NT2/D1 (cell line): ENCODE measurements at regions not wholly inside any gene's neighbourhood (a gene's known extent, or its start where the extent isn't known, plus 50 kb on each side); places are given as distances from the start of the nearest gene placed in this dataset.
"Not testable (repeated sequence)": the region's sequence is repeated elsewhere in the genome, so short reads cannot be mapped to it uniquely, and the experiment has no call there.

Experiments used
- DNase-seq: peaks from one replicate; pipeline ENCODE4 v3.0.0-alpha.2; 2011; ENCODE audit warnings: low read depth, low spot score
- H3K27me3 ChIP-seq: 2 replicates; pipeline ENCODE4 v1.6.0; 2011; ENCODE audit warnings: mild to moderate bottlenecking; ENCODE audit not compliant: insufficient read length, insufficient read depth
- H3K36me3 ChIP-seq: 2 replicates; pipeline ENCODE4 v1.6.1; 2011; ENCODE audit warnings: mild to moderate bottlenecking, low read length, mixed read lengths; ENCODE audit not compliant: insufficient read depth, insufficient read length
- H3K4me1 ChIP-seq: 2 replicates; pipeline ENCODE4 v1.5.1; 2011; ENCODE audit not compliant: insufficient read depth, insufficient read length
- H3K4me3 ChIP-seq: 2 replicates; pipeline ENCODE4 v1.5.1; 2011; ENCODE audit warnings: low read depth; ENCODE audit not compliant: insufficient read length
- H3K9ac ChIP-seq: 2 replicates; pipeline ENCODE4 v1.6.0; 2011; ENCODE audit warnings: low read depth; ENCODE audit not compliant: insufficient read length
- H3K9me3 ChIP-seq: 2 replicates; pipeline ENCODE4 v1.5.1; 2011; ENCODE audit warnings: mild to moderate bottlenecking, low read length; ENCODE audit not compliant: insufficient read depth
- SUZ12 ChIP-seq: IDR thresholded peaks from 2 replicates; pipeline ENCODE4 v1.6.1; 2011; ENCODE audit not compliant: insufficient read length, insufficient read depth; ENCODE audit errors: extremely low read depth
- YY1 ChIP-seq: IDR thresholded peaks from 2 replicates; pipeline ENCODE4 v1.6.1; 2011; ENCODE audit not compliant: insufficient read length, insufficient read depth
- ZNF274 ChIP-seq: IDR thresholded peaks from 2 replicates; pipeline ENCODE4 v1.6.1; 2011; ENCODE audit warnings: mild to moderate bottlenecking, low read depth, low read length

GRCh38 chr12:124091835-124092234 is 118.8 kb downstream of the ZNF664 start:
- no peak for DNase-seq
- no peaks in the 10 kb centered on the region for H3K27me3 ChIP-seq

GRCh38 chr12:124092532-124092931 is 119.5 kb downstream of the ZNF664 start:
- not testable (repeated sequence) for H3K9ac ChIP-seq, H3K4me1 ChIP-seq, H3K9me3 ChIP-seq, H3K36me3 ChIP-seq, H3K27me3 ChIP-seq, DNase-seq, H3K4me3 ChIP-seq

More at GRCh38 chr12:124091835-124092234, 118.8 kb downstream of the ZNF664 start:
- H3K4me1 ChIP-seq = no peaks in the 10 kb centered on the region
- H3K4me3 ChIP-seq = no peak overlapping the region
- H3K9me3 ChIP-seq = no peaks in the 10 kb centered on the region; the same call in 1 of the 2 replicates
- no peaks in the 10 kb centered on the region for H3K36me3 ChIP-seq
- TF ChIP-seq YY1 = no peak
- TF ChIP-seq ZNF274 = no peak
- H3K9ac ChIP-seq = no peak overlapping the region

- Histone ChIP-seq H3K36me3 (no peaks in the 10 kb centered on the region), H3K4me3 (no peak overlapping the region), H3K27me3 (no peaks in the 10 kb centered on the region), H3K9me3 (no peaks in the 10 kb centered on the region; the same call in 1 of the 2 replicates), H3K9ac (no peak overlapping the region), H3K4me1 (no peaks in the 10 kb centered on the region)
- no peak for DNase-seq
- no peak for TF ChIP-seq ZNF274
- no peak for TF ChIP-seq SUZ12
- no peak for TF ChIP-seq YY1
These were observed 120.3 kb downstream of the ZNF664 start for GRCh38 chr12:124093297-124093696.

- Histone ChIP-seq H3K9ac (no peak overlapping the region), H3K4me3 (no peak overlapping the region), H3K36me3 (no peaks in the 10 kb centered on the region), H3K4me1 (no peaks in the 10 kb centered on the region), H3K9me3 (no peaks in the 10 kb centered on the region; the same call in 1 of the 2 replicates), H3K27me3 (no peaks in the 10 kb centered on the region)
- no peak for DNase-seq
- no peak for TF ChIP-seq ZNF274
- no peak for TF ChIP-seq SUZ12
- no peak for TF ChIP-seq YY1
These were observed 121.2 kb downstream of the ZNF664 start for GRCh38 chr12:124094188-124094587.

GRCh38 chr12:124094733-124095132 is 121.7 kb downstream of the ZNF664 start:
- no peak overlapping the region for H3K4me3 ChIP-seq
- DNase-seq = no peak
- no peaks in the 10 kb centered on the region for H3K36me3 ChIP-seq
- no peaks in the 10 kb centered on the region; the same call in 1 of the 2 replicates for H3K9me3 ChIP-seq
- no peaks in the 10 kb centered on the region for H3K27me3 ChIP-seq
- no peak for TF ChIP-seq SUZ12
- TF ChIP-seq ZNF274 = no peak
- TF ChIP-seq YY1 = no peak
- peaks cover 3% of the 10 kb centered on the region for H3K4me1 ChIP-seq
- no peak overlapping the region for H3K9ac ChIP-seq

GRCh38 chr12:124096109-124096508 is 123.1 kb downstream of the ZNF664 start:
- Histone ChIP-seq H3K27me3 (no peaks in the 10 kb centered on the region), H3K4me3 (no peak overlapping the region), H3K4me1 (peaks cover 3% of the 10 kb centered on the region), H3K36me3 (no peaks in the 10 kb centered on the region), H3K9ac (no peak overlapping the region), H3K9me3 (no peaks in the 10 kb centered on the region; the same call in 1 of the 2 replicates)
- no peak for DNase-seq
- TF ChIP-seq YY1 (no peak), ZNF274 (no peak), SUZ12 (no peak)

GRCh38 chr12:124096869-124097434 is 123.9 kb downstream of the ZNF664 start:
- Histone ChIP-seq H3K36me3 (no peaks in the 10 kb centered on the region), H3K4me1 (peaks cover 3% of the 10 kb centered on the region), H3K4me3 (no peak overlapping the region), H3K27me3 (no peaks in the 10 kb centered on the region), H3K9me3 (no peaks in the 10 kb centered on the region; the same call in 1 of the 2 replicates), H3K9ac (no peak overlapping the region)
- TF ChIP-seq SUZ12 (no peak), ZNF274 (no peak), YY1 (no peak)
- DNase-seq = no peak
